Liver (tissue), 3 donors: ENCODE measurements at regions not wholly inside any gene's neighbourhood (a gene's known extent, or its start where the extent isn't known, plus 50 kb on each side); places are given as distances from the start of the nearest gene placed in this dataset.

Experiments
- ATF3 ChIP-seq: IDR thresholded peaks from 2 replicates; pipeline ENCODE4 v1.6.1; 2016; ENCODE audit warnings: antibody characterized with exemption
- EGR1 ChIP-seq, 2 donors: IDR thresholded peaks; 2 replicates each; pipeline ENCODE4 v1.6.1; 2016 to 2018; ENCODE audit warnings: antibody characterized with exemption in 2 of 2, low read depth in 2 of 2
- GABPA ChIP-seq, 2 donors: IDR thresholded peaks in 1 of 2; conservative IDR thresholded peaks in 1 of 2; 2 replicates each; pipeline ENCODE4 v1.6.1; 2016; ENCODE audit warnings: antibody characterized with exemption in 2 of 2, mild to moderate bottlenecking in 1 of 2, moderate library complexity in 1 of 2
- HNF4G ChIP-seq: IDR thresholded peaks from 2 replicates; pipeline ENCODE4 v1.6.1; 2016; ENCODE audit warnings: antibody characterized with exemption
- MAX ChIP-seq: IDR thresholded peaks from 2 replicates; pipeline ENCODE4 v1.6.1; 2016; ENCODE audit warnings: antibody characterized with exemption
- RAD21 ChIP-seq, 2 donors: IDR thresholded peaks; 2 replicates each; pipeline ENCODE4 v1.6.1; 2016; ENCODE audit warnings: antibody characterized with exemption in 2 of 2, mild to moderate bottlenecking in 2 of 2
- SP1 ChIP-seq: IDR thresholded peaks from 2 replicates; pipeline ENCODE4 v1.6.1; 2018; ENCODE audit warnings: antibody characterized with exemption, mild to moderate bottlenecking
- TF ChIP-seq, protein P1 (sequence below): fragments of 150-350 bp; IDR thresholded peaks from 2 replicates; pipeline ENCODE4 v1.5.1; 2017; ENCODE audit warnings: improper control_type of control experiment, low read depth, low read length; ENCODE audit not compliant: missing input control
- donor health status: healthy.
- donor health status: healthy.

GRCh38 chr4:161148051-161148450 is 1015.7 kb downstream of the FSTL5 start:
- TF ChIP-seq RAD21 (IDR thresholded peaks at IDR 0.05) (peak; percentile 56 to 57), ATF3 (peak; percentile 33), MAX (no peak), SP1 (no peak), GABPA (IDR thresholded peaks at IDR 0.05 in 1 of 2, conservative IDR thresholded peaks at IDR 0.05 in 1 of 2) (no peak), HNF4G (no peak), EGR1 (IDR thresholded peaks at IDR 0.05; ENCODE audit: low read depth in 2 of 2) (no peak)
- TF ChIP-seq, protein P1, sequence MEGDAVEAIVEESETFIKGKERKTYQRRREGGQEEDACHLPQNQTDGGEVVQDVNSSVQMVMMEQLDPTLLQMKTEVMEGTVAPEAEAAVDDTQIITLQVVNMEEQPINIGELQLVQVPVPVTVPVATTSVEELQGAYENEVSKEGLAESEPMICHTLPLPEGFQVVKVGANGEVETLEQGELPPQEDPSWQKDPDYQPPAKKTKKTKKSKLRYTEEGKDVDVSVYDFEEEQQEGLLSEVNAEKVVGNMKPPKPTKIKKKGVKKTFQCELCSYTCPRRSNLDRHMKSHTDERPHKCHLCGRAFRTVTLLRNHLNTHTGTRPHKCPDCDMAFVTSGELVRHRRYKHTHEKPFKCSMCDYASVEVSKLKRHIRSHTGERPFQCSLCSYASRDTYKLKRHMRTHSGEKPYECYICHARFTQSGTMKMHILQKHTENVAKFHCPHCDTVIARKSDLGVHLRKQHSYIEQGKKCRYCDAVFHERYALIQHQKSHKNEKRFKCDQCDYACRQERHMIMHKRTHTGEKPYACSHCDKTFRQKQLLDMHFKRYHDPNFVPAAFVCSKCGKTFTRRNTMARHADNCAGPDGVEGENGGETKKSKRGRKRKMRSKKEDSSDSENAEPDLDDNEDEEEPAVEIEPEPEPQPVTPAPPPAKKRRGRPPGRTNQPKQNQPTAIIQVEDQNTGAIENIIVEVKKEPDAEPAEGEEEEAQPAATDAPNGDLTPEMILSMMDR: no peak
